ENCODE measurements at regions not wholly inside any gene's neighbourhood (a gene's known extent, or its start where the extent isn't known, plus 50 kb on each side); places are given as distances from the start of the nearest gene placed in this dataset.

GRCh38 chr1:218525451-218526197 lies 180.5 kb downstream of the TGFB2 start:
- Histone ChIP-seq H3K79me2 (ENCODE audit: control insufficient read depth, insufficient read depth, low read length) (no peaks in the 10 kb centered on the region), H3K9ac (ENCODE audit: insufficient read depth in 1 of 2, low read depth in 2 of 2, low read length in 2 of 2) (no peak overlapping the region), H3K4me1 (replicated peaks in 1 of 2; ENCODE audit: control insufficient read depth in 2 of 2, insufficient read depth in 2 of 2, low read length in 2 of 2) (no peaks in the 10 kb centered on the region), H3K9me3 (replicated peaks; ENCODE audit: control insufficient read depth, insufficient read depth, low read depth, low read length) (no peaks in the 10 kb centered on the region), H3K4me2 (ENCODE audit: insufficient read depth, low read length) (no peak overlapping the region), H3K4me3 (no peak overlapping the region), H3K27me3 (ENCODE audit: control insufficient read depth in 2 of 2, insufficient read depth in 2 of 2, low read length in 2 of 2) (peaks cover 0 to 3% of the 10 kb centered on the region in 2 experiments; a peak in 1 of 5 replicates), H2AFZ (ENCODE audit: low read depth, low read length) (no peak overlapping the region), H3K36me3 (ENCODE audit: control insufficient read depth, insufficient read depth, low read length) (no peaks in the 10 kb centered on the region), H3K9me1 (ENCODE audit: control insufficient read depth, insufficient read depth, low read length) (no peaks in the 10 kb centered on the region), H4K20me1 (replicated peaks; ENCODE audit: control insufficient read depth, insufficient read depth, low read length) (no peaks in the 10 kb centered on the region), H3K27ac (ENCODE audit: extremely low read depth, low read depth, low read length) (no peak overlapping the region)
- in situ Hi-C loops (cut with MboI) (no loop called here), intact Hi-C loops (cut with micrococcal nuclease) (no loop called here)
- no peak for ATAC-seq
- no TSS peak for BruUV-seq (replicated peaks)
- no peak for TF ChIP-seq ZNF778 (CRISPR knock-in tag; IDR thresholded peaks at IDR 0.05)
- no peak for TF ChIP-seq POLR3A (IDR thresholded peaks at IDR 0.05; ENCODE audit: borderline replicate concordance, extremely low read depth, insufficient read depth, insufficient read length)
- TF ChIP-seq RFX1 (IDR thresholded peaks at IDR 0.05), result no peak
- TF ChIP-seq HDAC3 (IDR thresholded peaks at IDR 0.05; ENCODE audit: borderline replicate concordance, partially characterized antibody), result no peak
- no peak for TF ChIP-seq KAT7 (CRISPR knock-in tag; IDR thresholded peaks at IDR 0.05; ENCODE audit: borderline replicate concordance)
- TF ChIP-seq NR0B1 (IDR thresholded peaks at IDR 0.05; ENCODE audit: partially characterized antibody), result no peak
- no peak for TF ChIP-seq ELF1 (tag; IDR thresholded peaks at IDR 0.05)
- no peak for TF ChIP-seq MYBL2 (IDR thresholded peaks at IDR 0.05; ENCODE audit: low read depth)
- no peak for TF ChIP-seq MYBL2 (CRISPR knock-in tag; IDR thresholded peaks at IDR 0.05; ENCODE audit: borderline replicate concordance)
- TF ChIP-seq E2F4 (CRISPR knock-in tag; IDR thresholded peaks at IDR 0.05; ENCODE audit: low read depth), result no peak
- no peak for TF ChIP-seq SNAPC5 (CRISPR knock-in tag; IDR thresholded peaks at IDR 0.05)
- TF ChIP-seq ZFPM2 (CRISPR knock-in tag; IDR thresholded peaks at IDR 0.05), result no peak
- no peak for TF ChIP-seq TRIM24 (IDR thresholded peaks at IDR 0.05)
- WGBS (ENCODE audit: insufficient coverage, low coverage, missing lambda C conversion rate), result 0% methylated on average over 3 of the region's 3 CpGs
- FAIRE-seq, result no peak
- ChIA-PET POLR2A (no interaction called here), CTCF (ENCODE audit: low intra/inter-chr PET ratio) (no interaction called here)
- DNase-seq (ENCODE audit: extremely low read depth in 1 of 4, low spot score in 3 of 4), result no peak
